Sigmoid colon (tissue), 3 donors: ENCODE measurements at regions not wholly inside any gene's neighbourhood (a gene's known extent, or its start where the extent isn't known, plus 50 kb on each side); places are given as distances from the start of the nearest gene placed in this dataset.
"Not testable (repeated sequence)": the region's sequence is repeated elsewhere in the genome, so short reads cannot be mapped to it uniquely, and the experiment has no call there.

Source experiments
- CTCF ChIP-seq, 4 experiments: fragments of 450-650 bp in 3 of 4; fragments of 200-600 bp in 1 of 4; IDR thresholded peaks; one replicate each; pipeline ENCODE4 v1.5.1; 2016 to 2019; ENCODE audit warnings: antibody characterized with exemption in 4 of 4, mild to moderate bottlenecking in 3 of 4, moderate library complexity in 2 of 4
- POLR2A ChIP-seq, 2 donors: fragments of 450-650 bp; IDR thresholded peaks; one replicate each; pipeline ENCODE4 v1.6.1; 2016; ENCODE audit warnings: antibody characterized with exemption in 2 of 2, mild to moderate bottlenecking in 2 of 2, moderate library complexity in 2 of 2

GRCh38 chr1:192500541-192500940 is 75.0 kb upstream of the RGS1 start:
- TF ChIP-seq CTCF, POLR2A (IDR thresholded peaks at IDR 0.05): not testable (repeated sequence)
